T47D (cell line): ENCODE measurements at regions not wholly inside any gene's neighbourhood (a gene's known extent, or its start where the extent isn't known, plus 50 kb on each side); places are given as distances from the start of the nearest gene placed in this dataset.

ENCODE experiments used
- DNase-seq, 2 experiments: peaks; one replicate each; pipeline versions ENCODE4 v3.0.0 to v3.0.0-alpha.2; 2011 to 2012; ENCODE audit warnings: low read depth in 1 of 2, low spot score in 1 of 2
- JUND ChIP-seq: IDR thresholded peaks from 2 replicates; pipeline ENCODE4 v1.6.1; 2012; ENCODE audit warnings: low read depth
- in situ Hi-C: cut with HindIII; loops from 2 replicates; pipeline ENCODE4 v1.10.0; 2016; ENCODE audit warnings: low sequenced_read_pairs, low pct_unique_long_range_greater_than_20kb

DNA sequence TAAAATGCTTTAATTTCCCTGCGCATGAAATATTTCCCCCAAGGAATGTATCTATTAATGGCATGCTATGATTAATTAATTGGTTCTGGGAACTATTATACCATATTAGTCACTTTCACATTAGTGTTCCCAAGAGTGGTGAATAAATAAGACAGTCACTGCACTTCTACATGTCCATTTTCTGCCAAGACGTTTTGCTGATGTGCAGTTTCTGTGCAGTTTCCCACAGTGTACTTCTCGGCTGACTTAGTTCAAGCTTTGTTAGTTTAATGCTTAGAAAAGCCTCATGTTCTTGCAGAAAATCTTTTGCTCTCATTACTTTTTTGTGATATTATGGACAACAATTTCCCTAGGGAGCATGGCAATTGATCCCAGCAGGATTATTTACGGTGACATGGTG, 1014.5 kb downstream of the BRINP3 start:
- no peak for TF ChIP-seq JUND
- in situ Hi-C loops: no loop called here
- no peak for DNase-seq

GRCh38 chr1:189496768-189497167, 980.9 kb downstream of the BRINP3 start:
- in situ Hi-C loops: no loop called here
- no peak for DNase-seq
- TF ChIP-seq JUND: no peak

GRCh38 chr1:189499736-189500135, 977.9 kb downstream of the BRINP3 start:
- in situ Hi-C loops: no loop called here
- TF ChIP-seq JUND: no peak

DNA sequence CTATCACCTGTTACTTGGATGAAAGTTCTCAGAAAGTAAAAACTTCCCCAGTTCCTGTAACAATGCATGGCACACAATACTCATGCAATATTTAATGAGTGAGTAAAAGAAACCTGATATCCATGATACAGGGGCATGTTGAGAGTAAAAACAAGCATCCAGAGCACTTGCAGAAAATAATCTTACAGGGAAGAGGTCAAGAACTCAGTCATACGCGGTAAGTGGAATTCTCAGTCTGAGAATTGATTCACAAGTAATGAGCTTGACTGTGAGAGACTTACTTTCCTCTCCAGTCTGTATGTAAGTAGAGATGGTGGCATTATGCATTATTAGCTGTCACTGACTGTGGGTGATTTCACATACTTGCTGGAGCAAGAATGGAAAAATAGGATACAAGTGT, 976.9 kb downstream of the BRINP3 start:
- in situ Hi-C loops: no loop called here
- DNase-seq: no peak
- no peak for TF ChIP-seq JUND

More at GRCh38 chr1:189499736-189500135, 977.9 kb downstream of the BRINP3 start:
- no peak for DNase-seq

DNA sequence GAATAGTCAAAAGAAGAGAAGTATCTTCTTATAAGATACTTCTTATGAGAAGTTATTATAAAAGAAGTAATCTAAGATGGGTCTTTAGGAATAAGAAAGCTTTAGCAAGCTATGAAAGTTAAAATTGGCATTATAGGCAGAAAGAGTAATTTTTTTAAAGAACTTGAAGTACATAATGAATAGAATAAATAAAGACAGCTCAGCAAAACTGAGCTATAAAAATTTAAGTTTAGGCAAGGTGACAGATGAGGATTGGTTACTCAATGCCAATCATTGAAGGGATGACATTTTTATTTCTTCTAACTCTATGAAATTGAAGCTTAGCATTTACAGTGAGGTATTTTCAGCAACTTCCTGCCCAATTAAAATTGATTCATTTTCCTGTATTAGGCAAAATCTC, 966.8 kb downstream of the BRINP3 start:
- no peak for TF ChIP-seq JUND
- in situ Hi-C loops: no loop called here
- no peak for DNase-seq

GRCh38 chr1:189513091-189513490, 964.6 kb downstream of the BRINP3 start:
- no peak for DNase-seq
- in situ Hi-C loops: no loop called here
- TF ChIP-seq JUND: no peak

DNA sequence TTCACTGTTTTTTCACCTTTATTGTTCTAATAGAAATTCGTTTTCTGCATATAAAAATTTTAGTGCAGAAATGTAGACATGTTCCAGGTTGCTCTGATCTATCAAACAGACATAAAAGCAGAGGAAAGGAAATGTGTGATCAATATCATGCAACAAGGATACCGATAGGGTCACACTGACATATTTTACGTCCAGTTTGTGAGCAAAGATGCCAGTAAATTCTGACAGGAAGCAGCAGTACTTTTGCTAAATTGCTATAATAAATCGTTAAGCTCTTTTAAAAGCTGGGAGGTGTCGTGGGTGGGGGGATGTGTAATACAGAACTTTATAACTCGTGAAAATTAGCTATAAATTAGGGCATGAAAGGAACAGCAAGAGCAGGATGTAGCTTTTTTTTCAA, 955.2 kb downstream of the BRINP3 start:
- TF ChIP-seq JUND: no peak
- in situ Hi-C loops: no loop called here
- no peak for DNase-seq

DNA sequence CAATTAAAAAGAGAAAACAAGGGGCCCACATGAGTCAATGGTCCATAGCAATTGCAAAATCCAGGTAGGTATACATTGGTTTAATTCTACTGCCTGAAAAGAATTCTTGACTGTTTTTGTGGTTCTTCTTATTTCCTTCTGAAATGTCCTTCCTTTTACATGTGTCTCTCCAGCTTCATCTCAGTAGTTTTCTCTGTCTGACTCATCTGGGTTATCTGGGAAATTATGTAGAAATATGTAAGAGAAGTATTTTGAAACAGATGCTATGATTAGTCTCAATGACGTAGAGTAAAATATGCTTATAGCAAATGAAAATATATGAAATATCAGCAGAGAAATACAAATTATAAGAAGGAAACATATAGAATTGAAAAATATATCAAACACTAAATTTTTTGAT, 953.2 kb downstream of the BRINP3 start:
- in situ Hi-C loops: no loop called here
- no peak for DNase-seq
- no peak for TF ChIP-seq JUND

GRCh38 chr1:189530162-189530561, 947.5 kb downstream of the BRINP3 start:
- TF ChIP-seq JUND: no peak
- in situ Hi-C loops: no loop called here
- no peak for DNase-seq

DNA sequence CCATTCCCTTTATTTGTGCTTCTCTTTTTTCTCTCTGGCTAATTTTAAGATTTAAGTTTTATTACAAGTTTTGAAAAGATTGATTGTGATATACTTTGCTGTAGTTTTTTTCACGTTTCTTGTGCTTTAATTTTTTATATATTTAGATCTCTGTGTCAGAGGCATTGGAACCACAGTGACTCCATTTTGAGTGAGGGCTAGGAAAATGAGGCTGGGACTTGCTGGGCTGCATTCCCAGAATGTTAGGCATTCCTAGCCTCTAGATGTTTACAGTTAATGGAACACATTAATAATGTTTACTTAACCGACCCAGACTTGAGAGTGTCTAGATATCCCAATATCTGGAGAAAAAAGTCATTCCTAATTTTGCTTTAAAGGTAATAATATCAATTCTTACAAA, 939.4 kb downstream of the BRINP3 start:
- no peak for TF ChIP-seq JUND
- no peak for DNase-seq
- in situ Hi-C loops: no loop called here

DNA sequence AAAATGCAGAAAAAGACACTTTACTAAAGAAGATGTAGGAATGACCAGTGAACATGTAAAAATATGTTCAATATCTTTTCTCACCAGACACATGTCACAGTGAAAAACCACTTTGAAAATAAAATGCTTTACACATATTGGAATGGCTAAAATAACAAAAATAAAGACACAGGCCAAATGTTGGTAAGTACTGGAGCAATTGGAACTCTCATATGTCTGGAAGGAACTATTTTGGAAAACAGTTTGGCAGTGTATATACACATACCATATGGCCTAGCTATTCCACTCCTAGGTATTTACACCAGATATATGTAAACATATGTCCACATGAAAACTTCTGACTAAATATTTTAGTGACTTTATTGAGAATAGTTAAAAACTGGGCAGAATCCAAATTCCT, 927.2 kb downstream of the BRINP3 start:
- no peak for DNase-seq
- in situ Hi-C loops: no loop called here
- TF ChIP-seq JUND: no peak

DNA sequence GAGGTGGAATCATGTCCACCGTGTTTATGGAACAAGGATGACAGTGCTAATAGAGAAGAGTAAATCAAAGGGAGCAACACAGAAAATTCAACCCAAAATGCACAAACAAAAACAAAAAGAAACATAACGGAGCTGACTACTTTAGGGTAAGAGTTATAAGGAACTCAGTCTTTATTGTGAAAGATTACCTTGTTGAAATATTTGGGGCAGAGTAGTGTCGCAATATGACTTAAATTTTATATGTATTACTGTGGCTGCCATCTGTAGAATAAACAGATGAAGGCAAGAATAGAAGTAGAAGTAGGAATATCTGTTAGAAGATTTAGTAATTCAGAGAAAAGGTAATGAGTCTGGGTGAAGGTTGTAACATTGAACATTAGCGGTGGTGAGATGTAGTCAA, 913.9 kb downstream of the BRINP3 start:
- no peak for DNase-seq
- TF ChIP-seq JUND: no peak
- in situ Hi-C loops: no loop called here

DNA sequence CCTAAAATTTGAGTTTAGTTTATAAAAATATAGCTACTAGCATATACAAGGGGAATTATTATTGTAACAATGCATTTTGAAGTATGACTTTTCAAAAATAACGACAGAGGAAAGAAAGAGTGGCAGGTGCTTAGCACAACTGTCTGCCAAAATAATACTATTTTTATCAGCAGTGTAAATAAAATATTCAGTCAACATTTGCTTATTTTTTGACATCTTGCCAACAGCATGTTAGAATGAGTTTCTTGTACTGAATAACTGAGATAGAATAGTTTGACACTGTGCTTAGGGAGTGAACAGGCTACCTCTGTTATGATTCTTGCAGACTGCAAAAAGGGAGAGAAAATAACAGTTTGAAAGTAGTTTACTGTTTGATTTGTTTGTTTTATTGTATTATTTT, 909.8 kb downstream of the BRINP3 start:
- no peak for TF ChIP-seq JUND
- no peak for DNase-seq
- in situ Hi-C loops: no loop called here

- in situ Hi-C loops: no loop called here
- TF ChIP-seq JUND: no peak
- DNase-seq: no peak
Measured at GRCh38 chr1:189596197-189596596, 881.5 kb downstream of the BRINP3 start.

- TF ChIP-seq JUND: no peak
- in situ Hi-C loops: no loop called here
- DNase-seq: no peak
Measured at GRCh38 chr1:189597083-189597482, 880.6 kb downstream of the BRINP3 start.
